GM19239 (cell line): ENCODE measurements at regions not wholly inside any gene's neighbourhood (a gene's known extent, or its start where the extent isn't known, plus 50 kb on each side); places are given as distances from the start of the nearest gene placed in this dataset.

Experiments
- DNase-seq: peaks from one replicate; pipeline ENCODE4 v3.0.0; 2011; ENCODE audit warnings: low spot score; ENCODE audit not compliant: insufficient read length
- FAIRE-seq: peaks from 2 replicates; lab custom pipeline; 2011; peaks lifted over from hg19 to GRCh38; lab: Jason Lieb, UNC

DNA sequence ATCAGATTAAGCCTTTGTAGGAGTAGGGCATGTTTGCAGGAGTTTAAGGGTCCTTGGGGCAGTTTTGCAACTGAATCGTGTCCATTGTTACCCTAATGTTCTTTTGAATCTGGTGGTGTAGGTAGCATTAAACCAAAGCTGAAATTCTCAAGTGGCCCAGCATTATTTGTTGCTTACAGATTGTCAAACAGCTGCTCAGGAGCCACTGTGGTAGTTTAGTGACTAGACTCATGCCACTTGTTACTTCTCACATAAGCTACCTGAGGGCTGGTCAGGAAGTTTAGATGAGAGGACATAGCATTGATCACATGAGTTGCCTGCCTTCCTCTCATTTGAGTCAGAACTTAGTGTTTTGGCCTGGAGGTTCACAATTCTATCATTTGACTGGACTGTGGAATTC is 157.6 kb downstream of the HAUS1 start:
- FAIRE-seq (no peak), DNase-seq (no peak)

DNA sequence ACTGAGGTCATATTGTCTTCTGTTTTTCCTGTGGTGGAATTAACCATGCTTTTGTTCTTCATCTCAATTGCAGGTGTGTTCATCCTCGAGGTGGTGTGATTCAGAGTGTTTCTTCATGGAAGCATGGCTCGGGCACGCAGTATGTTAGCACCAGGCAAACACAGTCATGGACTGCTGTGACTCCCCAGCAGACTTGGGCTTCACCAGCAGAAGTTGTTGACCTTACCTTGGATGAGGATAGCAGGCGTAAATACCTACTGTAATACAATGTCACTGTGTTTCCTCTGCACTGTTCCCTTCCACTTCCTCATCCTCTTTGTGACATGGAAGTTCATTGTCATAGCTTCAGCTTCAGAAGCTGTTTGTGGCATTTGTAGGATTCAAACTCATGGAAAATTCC is 158.7 kb downstream of the HAUS1 start:
- DNase-seq (no peak), FAIRE-seq (no peak)

DNA sequence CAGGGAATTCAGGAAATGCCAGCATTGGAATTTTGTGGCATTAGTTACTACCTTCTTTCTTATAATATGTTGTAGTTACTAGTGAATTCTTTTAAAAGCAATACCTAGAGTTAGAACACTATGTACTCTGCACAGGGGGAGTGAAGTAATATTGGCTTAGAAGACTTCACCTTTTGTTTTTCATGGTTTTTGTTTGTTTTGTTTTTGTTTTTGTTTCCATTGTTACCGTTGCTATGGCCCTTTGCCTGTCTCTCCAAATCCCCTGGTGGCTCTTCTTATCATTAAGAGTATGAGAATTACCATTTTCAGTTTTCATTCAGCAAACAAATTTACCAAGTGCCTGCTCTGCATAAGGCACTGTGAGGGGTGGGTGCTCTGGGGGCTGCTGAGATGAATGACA is 160.1 kb downstream of the HAUS1 start:
- FAIRE-seq = peak; percentile 40
- DNase-seq = no peak

DNA sequence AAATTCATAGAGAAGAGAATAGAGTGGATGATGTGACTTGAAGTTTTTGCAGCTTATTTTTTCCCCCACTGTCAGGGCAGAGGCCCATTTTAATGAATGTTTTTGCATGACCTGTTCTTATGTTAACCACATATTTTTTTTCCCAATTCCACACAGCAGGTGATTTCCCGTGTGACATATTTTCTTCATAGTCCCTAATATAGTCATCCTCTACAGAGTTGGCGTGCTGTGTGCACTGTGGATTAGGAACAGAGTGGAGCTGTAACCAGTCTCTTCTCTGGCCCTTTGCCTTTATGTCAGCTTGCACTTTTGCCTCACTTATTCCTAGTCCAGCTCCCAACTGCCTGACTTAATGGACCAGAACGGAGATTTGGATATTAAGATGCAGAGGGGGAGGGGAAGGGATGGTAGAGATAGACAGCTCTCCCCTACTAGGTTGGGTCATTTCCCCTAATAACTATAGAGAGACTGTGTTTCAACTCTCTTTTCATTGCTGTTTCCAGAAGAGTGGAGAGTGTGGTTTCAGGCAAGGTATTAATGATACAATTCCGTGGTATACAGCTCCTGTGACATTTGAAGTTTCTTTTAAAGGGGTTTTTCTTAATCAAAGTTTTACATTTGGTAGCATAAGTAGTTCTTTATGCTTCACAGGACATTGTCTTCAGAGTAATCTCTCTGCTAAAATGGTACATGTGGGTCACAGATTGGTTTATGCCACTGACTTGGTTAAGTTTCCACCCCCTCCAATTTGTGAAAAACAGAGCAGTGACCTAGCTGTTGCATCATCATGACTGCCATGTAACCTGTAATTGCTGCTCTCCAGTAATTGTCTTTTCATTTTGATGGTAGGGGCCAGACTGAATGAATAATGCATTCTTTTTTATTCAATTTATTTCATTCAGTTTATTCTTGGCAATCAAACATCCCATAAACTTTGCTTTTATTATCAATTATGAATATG is 161.3 kb downstream of the HAUS1 start:
- DNase-seq = no peak
- no peak for FAIRE-seq

DNA sequence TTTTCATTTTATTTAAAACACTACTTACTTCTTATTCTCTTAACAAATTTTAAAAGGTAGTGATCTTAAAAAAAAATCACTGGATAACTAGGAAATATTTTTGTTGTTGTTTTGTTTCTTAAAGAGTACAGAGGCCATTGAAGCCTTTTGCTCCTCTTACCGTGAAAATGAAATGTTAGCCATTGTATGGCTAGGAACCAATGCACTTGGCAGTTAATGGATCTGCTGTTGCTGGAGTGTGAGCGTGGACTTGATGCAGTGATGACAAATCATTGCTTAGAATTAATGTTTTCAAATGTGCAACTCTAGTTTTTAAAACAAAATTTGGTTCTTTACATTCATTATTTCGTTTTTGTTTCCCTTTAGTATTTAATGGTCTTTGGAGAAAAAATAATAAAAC is 162.3 kb downstream of the HAUS1 start:
- FAIRE-seq = no peak
- DNase-seq = no peak

DNA sequence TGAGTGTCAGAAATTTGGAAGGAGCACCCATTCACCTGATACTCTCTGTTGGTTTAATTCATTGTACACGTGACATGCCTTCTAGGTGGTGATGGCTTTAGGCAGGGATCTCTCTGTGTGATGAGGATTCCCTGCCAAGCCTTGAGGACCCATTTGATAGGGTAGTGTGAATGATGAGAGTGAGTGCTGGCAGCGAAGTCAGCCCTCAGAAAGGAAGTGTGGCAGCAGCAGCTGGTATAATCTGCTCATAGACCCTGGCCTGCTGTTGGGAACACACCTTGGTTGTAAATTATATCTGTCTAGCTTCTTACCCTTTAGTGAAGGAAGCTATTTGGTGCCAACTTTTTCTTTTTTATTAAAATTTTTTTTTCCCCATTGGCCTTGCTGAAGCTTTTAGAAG is 164.5 kb downstream of the HAUS1 start:
- DNase-seq (no peak), FAIRE-seq (peak; percentile 61)

DNA sequence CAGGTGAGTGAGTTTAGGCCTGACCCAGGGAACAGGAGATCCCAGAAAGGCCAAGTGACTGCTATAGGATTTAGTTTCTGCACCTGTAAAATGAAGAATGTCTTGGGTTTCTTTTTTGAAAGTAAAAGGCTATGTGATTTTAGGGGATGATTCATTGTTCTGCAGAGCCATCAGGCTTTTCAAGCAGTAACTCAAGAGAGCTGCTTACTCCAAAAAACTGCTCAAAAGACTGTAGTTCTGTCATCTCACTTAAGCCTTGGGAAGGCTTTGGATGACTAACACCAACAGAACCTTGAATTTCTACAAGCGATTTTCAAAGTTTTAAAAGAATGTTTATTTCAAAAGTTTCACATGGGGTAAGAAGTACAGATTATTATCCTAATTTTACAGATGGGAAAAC is 165.1 kb downstream of the HAUS1 start:
- DNase-seq = no peak
- no peak for FAIRE-seq

DNA sequence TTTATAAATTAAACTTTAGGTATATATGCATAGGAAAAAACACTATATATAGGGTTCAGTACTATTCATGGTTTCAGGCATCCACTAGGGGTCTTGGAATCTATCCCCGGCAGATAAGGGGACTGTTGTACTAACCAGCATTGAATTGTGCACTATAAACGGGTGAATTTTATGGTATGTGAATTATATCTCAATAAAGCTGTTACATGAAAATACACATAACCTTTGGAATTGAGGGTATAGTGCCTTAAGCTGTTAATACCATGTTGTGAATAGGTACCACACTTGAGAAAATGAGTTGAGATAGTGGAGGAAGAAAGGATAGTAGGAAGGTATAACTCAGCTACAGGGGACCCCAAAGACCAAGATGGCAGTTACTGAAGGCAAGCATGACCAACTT is 167.3 kb downstream of the HAUS1 start:
- DNase-seq (no peak), FAIRE-seq (no peak)

DNA sequence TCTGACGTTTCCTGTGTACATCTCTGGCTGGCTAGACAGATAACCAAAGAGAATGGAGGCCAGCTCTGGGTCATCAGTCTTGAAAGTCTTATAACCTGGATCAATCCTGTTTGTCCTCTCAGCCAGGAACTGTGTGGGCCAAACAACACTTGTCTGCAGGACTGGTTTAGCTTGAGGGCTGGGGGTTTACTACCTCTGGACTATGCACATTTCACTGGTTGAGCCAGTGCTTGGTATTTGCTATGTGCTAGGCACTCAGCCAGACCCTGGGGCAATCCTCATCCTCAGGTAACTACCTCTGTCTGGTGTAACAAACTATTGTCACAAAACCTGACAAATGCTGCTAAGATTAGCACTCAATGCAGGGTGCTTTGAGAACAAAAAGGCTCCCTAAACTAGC is 169.7 kb downstream of the HAUS1 start:
- DNase-seq (no peak), FAIRE-seq (no peak)

DNA sequence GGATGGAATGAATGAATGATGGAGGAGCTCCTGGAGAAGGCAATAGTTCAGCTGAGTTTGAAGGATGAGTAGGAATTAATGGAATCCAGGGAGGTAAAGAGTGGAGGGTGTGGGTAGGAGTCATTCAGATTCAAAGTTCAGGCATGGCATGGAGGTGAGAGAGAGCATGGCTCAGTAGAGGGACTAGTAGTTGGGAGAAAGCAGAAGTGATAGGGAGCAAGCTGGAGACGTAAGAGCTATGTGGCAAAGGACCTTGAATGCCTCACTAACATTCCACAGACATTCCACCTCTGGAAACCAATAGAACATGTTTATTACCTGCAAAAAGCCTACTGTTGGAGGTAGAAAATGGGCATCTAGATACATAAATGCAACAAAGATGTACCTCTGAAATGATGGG is 170.1 kb downstream of the HAUS1 start:
- no peak for DNase-seq
- no peak for FAIRE-seq

DNA sequence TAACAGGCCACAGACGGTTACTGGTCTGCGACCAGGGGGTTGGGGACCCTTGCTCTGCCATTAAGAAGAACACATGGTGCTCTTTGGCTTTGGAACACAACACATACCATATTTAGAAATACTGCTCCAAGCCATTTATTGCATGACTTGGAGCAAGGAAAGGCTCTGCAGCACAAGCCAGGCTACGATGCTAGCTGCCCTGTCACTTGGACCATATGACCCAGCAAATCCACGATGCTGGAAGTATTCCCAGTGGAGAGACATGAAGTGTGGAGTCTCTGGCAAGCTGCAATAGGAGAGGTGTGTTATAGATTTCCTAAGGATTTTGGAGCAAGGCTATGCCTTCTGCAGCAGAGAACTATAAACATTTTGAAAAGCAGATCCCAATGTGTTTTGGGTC is 171.2 kb downstream of the HAUS1 start:
- no peak for DNase-seq
- no peak for FAIRE-seq

DNA sequence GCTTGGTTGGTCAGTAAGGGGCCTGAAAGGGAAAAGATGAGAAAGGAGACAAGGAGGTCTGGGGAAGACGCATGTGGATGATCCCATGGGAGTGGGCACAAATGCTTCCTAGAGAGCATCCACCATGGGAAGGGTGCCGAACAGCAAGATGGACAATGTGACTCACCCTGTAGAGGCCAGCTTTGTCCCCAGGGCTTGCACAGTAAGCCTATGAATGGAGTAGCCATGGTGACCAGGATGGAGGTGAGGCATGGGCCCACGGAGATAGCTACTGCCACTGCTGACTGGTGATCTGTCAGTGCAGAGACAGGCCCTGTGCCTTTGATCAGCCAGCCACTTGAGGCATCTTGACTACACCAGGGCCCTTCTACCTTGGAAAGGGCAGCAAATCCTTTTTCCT is 172.6 kb downstream of the HAUS1 start:
- DNase-seq = no peak

DNA sequence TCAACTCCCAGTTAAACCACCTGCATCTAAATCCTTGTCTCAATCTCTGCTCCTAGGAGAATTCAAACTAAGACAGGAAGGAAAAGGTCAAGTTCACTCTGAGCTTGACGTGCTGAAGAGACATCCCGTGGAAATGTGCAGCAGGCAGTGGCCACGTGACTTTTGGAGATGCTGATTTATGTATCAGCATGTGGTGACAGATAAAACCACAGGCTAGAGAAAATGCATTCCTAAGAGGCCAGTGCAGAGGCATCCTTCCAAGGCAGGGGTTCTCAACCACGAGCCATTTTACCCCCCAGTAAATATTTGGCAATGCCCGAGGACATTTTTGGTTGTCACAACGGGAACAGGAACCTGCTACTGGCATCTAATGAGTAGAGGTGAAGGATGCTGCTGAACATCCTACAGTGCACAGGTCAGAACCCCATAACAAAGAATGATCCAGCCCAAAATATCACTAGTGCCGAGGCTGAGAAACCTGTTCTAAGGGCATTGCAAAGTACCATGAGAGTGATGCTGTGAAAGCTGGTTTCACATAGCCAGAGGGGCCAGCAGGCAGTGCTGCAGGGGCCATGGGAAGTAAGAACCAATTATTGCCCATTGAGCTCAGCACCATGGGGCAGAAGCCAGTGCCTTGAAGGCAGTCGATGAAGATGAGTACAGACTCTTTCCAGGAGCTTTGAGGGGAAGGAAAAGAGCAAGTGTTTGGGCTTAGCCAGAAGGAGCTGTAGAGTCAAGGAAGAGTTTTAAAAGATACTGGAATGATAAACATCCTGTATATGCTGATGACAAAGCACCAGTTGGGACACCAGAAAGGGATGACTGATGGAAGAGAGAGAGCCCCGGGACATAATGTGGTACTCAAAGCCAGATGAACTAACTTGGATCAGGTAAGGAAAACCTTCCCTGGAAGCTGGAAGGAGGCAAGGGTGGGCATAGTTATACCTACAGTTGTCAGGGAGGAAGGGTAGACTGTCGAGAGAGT is 174.6 kb downstream of the HAUS1 start:
- DNase-seq = no peak
- no peak for FAIRE-seq

More for the DNA sequence above, 172.6 kb downstream of the HAUS1 start:
- FAIRE-seq = no peak

DNA sequence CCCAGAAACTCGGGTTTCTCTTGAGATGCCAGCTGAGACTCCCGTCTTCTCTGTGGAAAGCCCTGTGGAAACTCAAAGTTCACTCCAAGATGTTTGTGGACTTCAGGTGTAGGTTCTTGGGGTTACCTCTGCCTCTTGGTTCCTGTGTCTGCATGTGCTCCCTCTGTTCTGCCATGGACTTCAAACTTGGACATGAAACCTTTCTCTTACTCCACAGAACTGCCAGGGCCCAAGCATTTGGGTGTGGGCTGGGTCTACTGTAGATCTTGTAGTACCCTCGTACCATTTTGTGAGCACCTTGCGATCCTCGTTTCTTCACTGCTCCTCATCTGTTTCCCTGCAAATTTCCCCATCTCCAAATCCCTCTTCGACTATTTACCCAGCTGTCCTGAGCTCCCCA is 175.5 kb downstream of the HAUS1 start:
- FAIRE-seq = no peak
- no peak for DNase-seq

DNA sequence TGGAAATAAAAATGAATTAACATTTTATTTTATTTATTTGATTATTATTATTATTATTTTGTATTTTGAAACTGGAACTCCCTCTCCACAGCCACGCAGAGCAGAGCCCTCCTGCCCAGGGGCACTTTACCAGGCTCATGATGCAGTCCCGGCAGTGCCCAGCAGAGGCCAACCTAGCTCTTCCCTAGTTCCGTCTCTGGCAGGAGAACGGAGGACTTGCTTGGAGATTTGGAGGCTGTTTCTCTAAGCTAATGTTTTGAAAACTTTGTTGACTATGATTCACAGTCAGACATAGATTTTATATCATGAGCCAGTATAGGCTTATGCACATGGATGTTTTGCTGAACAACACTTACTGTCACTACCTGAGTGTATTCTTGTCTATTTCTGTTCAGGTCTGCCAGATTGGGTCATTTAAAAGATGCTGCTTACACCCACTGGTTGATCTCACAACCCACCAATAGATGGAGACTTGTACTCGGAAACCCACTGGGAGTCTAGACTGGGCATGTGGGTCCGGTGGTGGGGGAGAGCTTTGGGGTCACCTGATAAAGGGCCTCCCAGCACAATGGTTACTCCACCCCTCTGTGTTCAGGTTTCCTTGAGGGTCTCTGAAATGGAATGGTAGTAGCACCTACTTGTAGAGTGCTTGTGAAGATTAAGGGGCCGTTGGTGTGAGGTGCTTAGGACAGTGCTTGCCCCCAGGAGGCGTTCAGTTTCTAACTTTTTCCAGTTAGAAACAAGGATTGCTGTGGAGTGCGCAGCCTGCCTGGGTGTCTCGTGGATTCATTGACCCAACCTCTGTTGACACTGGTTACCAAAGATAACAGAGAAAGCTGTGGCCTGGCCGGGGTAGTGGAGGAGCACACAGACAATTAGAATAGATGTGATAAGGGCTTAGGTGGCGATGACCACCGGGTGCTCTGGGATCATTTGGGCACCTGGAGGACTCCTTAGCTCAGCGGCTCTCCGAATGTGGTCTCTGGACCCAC is 177.3 kb downstream of the HAUS1 start:
- FAIRE-seq (peak; percentile 91), DNase-seq (peak; percentile 34)

DNA sequence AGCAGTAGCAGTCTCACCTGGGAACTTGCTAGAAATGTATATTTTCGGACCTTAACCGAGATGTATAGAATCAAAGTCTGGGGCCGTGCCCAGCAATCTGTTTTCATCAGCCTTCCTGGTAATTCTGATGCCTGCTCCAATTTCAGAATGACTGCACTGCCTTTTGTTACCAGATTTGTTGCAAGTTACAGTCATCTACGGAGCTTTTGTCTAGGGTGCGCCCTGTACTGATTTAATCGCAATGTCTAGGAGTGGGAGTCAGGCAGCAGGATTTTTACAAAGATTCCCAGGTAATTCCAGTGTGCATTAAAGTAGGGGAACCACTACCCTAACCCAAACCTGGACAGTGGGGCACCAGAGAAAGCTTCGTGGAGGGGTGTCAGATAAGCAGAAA is 178.0 kb downstream of the HAUS1 start:
- FAIRE-seq = no peak
- no peak for DNase-seq

DNA sequence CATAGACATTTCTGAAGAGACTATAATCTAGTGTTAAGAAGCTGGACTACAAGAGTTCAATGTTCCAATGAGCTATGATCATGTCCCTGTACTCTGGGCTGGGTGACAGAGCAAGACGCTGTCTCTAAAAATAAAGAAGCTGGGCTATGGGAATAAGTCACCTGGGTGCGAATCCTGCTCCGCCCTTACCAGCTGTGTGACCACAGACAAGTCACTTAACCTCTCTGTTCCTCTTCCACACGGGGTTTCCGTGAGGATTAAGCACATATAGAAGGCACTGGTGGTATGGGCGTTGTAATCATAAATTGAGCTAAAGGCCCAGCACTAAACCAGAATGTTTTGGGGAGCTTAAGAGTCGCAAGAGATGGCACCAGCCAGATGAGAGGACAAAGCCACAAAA is 178.5 kb downstream of the HAUS1 start:
- no peak for FAIRE-seq
- no peak for DNase-seq

DNA sequence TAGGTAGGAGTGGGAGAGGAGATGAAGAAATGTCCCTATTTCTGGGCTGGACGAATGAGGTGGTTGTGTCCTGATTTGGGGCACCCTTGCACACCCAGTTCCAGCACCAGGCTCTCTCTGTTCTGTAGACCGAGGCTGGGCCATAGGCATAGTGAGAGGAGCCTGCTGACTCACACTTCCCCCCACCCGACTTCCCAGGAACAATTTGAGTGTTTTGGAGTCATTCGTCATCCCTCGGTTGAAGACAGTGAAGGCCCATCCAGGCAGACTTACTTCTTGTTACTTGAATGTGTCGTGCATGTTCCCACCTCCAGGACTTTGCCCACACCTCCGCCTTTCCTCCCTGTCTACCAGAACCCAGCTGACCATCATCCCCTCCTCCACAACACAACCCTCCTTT is 179.1 kb downstream of the HAUS1 start:
- DNase-seq (no peak), FAIRE-seq (no peak)

DNA sequence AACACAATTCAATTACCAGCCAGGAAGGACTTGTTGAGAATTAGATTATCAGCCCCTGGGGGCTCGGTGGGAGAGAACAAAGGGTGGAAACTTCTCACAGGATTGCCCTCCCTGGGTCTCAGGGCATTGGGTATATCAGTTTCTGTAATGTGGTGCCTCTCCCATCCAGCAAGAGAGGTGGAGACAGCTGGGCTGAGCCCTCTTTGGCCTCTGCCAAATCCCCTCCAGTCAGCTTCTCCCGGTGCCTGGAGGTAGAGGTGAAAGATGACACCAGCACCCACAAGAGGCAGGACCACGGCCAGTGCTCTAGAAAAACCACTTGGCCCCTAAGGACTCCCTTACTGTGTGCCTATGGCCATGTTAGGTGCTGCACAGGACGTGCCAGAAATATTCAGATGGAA is 179.7 kb downstream of the HAUS1 start:
- FAIRE-seq (no peak), DNase-seq (no peak)

DNA sequence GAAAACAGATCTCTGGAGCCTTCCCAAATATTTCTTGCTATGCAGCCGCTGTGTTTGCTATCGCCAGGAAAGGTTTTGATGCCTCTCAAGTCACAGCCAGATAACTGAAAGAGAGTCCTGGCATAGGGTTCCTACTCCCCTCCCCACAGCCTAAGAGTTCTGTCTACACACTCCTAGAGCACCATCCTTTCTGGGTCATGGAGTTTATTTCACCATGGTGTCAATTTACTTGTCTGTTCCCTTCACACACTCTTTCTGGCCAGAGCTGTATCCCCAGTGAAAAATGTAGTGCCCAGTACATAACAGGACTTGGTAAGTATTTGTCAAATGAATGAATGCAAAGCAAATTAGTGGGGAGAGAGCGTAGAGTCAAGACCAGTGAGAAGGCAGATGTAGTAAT is 185.3 kb downstream of the HAUS1 start:
- DNase-seq (no peak), FAIRE-seq (no peak)
